Astrocyte of the cerebellum (primary cell): ENCODE measurements at regions not wholly inside any gene's neighbourhood (a gene's known extent, or its start where the extent isn't known, plus 50 kb on each side); places are given as distances from the start of the nearest gene placed in this dataset.

ENCODE experiments used
- DNase-seq: peaks from one replicate; pipeline ENCODE4 v3.0.0-alpha.2; 2011; ENCODE audit warnings: low read depth
- H3K4me3 ChIP-seq: 2 replicates; pipeline ENCODE4 v1.5.1; 2011; ENCODE audit warnings: mild to moderate bottlenecking, low read depth, low read length, moderate library complexity
- in situ Hi-C: cut with HindIII; loops from 2 replicates; pipeline ENCODE4 v1.10.0; 2017; ENCODE audit warnings: low sequenced_read_pairs
- TF ChIP-seq, protein P1 (sequence below): IDR thresholded peaks from 2 replicates; pipeline ENCODE4 v1.5.1; 2012; ENCODE audit warnings: low read length, low read depth, moderate library complexity, mild to moderate bottlenecking; ENCODE audit errors: missing control alignments

GRCh38 chr2:157173740-157174184 lies 83.7 kb upstream of the GALNT5 start:
- H3K4me3 ChIP-seq, result no peak overlapping the region
- peak; percentile 99 for DNase-seq
- TF ChIP-seq, protein P1, sequence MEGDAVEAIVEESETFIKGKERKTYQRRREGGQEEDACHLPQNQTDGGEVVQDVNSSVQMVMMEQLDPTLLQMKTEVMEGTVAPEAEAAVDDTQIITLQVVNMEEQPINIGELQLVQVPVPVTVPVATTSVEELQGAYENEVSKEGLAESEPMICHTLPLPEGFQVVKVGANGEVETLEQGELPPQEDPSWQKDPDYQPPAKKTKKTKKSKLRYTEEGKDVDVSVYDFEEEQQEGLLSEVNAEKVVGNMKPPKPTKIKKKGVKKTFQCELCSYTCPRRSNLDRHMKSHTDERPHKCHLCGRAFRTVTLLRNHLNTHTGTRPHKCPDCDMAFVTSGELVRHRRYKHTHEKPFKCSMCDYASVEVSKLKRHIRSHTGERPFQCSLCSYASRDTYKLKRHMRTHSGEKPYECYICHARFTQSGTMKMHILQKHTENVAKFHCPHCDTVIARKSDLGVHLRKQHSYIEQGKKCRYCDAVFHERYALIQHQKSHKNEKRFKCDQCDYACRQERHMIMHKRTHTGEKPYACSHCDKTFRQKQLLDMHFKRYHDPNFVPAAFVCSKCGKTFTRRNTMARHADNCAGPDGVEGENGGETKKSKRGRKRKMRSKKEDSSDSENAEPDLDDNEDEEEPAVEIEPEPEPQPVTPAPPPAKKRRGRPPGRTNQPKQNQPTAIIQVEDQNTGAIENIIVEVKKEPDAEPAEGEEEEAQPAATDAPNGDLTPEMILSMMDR, result no peak
- in situ Hi-C loops, result no loop called here

- H3K4me3 ChIP-seq, result no peak overlapping the region
- in situ Hi-C loops, result no loop called here
- no peak for DNase-seq
- TF ChIP-seq, protein P1, result no peak
Measured at GRCh38 chr2:157174321-157174720, 83.2 kb upstream of the GALNT5 start.

DNA sequence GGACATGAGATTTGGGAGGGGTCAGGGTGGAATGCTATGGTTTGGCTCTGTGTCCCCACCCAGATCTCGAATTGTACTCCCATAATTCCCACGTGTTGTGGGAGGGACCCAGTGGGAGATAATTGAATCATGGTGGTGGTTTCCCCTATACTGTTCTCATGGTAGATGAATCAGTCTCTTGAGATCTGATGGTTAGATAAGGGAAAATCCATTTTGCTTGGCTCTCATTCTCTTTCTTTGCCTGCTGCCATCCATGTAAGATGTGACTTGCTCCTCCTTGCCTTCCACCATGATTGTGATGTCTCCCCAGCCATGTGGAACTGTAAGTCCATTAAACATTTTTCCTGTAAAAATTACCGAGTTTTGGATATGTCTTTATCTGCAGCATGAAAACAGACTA lies 80.9 kb upstream of the GALNT5 start:
- no peak for DNase-seq
- no peak overlapping the region for H3K4me3 ChIP-seq
- TF ChIP-seq, protein P1, result no peak
- in situ Hi-C loops, result loop anchor here (25.0 kb wide), 1 partner anchor 864 kb away; no protein-coding TSS in a partner anchor

GRCh38 chr2:157178874-157179273 lies 78.6 kb upstream of the GALNT5 start:
- in situ Hi-C loops, result loop anchor here (25.0 kb wide), 1 partner anchor 867 kb away; no protein-coding TSS in a partner anchor
- no peak overlapping the region for H3K4me3 ChIP-seq
- TF ChIP-seq, protein P1, result no peak
- no peak for DNase-seq

GRCh38 chr2:157179324-157180105 lies 78.0 kb upstream of the GALNT5 start:
- H3K4me3 ChIP-seq, result no peak overlapping the region
- in situ Hi-C loops, result loop anchor here (25.0 kb wide), 1 partner anchor 867 kb away; no protein-coding TSS in a partner anchor
- TF ChIP-seq, protein P1, result no peak
- no peak for DNase-seq

GRCh38 chr2:157180359-157180758 lies 77.1 kb upstream of the GALNT5 start:
- TF ChIP-seq, protein P1, result no peak
- H3K4me3 ChIP-seq, result no peak overlapping the region
- DNase-seq, result no peak
- in situ Hi-C loops, result loop anchor here (25.0 kb wide), 1 partner anchor 868 kb away; no protein-coding TSS in a partner anchor
